ENCODE measurements at regions not wholly inside any gene's neighbourhood (a gene's known extent, or its start where the extent isn't known, plus 50 kb on each side); places are given as distances from the start of the nearest gene placed in this dataset.

- no peak for DNase-seq
These were observed 115.5 kb downstream of the LSMEM1 start for GRCh38 chr7:112596260-112596659.

DNA sequence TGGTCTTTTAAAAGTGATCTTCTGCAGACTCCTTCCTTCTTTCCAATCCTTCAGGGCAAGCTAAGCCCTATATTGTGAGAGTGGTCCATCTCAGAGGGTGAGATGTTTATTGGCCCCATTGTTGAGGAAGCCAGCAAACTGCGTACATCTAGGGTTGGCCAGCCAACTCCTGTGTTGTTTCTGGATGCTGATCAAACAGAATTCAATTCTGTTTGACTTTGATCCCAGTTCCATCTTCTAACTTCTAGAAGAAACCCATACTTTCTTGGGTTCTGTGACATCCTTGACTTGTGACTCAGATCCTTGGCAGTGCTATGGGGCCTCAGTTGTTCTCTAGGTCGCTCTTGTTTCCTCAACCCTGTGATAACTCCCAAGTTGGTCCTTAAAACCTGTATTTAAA, 116.2 kb downstream of the LSMEM1 start:
- no peak for DNase-seq

- no peak for DNase-seq
These were observed 122.9 kb downstream of the LSMEM1 start for GRCh38 chr7:112603673-112604072.

DNA sequence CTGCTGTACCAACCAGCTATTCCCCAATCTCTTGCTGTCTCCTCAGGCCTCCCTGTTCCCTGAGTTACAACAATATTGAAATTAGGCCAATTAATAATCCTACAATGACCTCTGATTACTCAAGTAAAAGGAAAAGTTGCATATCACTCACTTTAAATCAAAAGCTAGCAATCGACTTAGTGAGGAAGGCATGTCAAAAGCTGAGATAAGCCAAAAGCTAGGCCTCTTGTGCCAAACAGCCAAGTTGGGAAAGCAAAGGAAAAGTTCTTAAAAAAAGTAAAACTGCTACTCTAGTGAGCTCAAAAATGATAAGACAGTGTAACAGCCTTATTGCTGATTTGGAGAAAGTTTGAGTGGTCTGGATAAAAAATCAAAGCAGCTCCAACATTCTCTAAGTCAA, 129.8 kb downstream of the LSMEM1 start:
- DNase-seq = no peak

GRCh38 chr7:112615701-112616100, 134.9 kb downstream of the LSMEM1 start:
- no peak for DNase-seq

- DNase-seq = no peak
These were observed 135.5 kb downstream of the LSMEM1 start for GRCh38 chr7:112616295-112616694.

GRCh38 chr7:112619343-112619742, 138.6 kb downstream of the LSMEM1 start:
- DNase-seq = no peak

- DNase-seq = no peak
These were observed 141.4 kb downstream of the LSMEM1 start for GRCh38 chr7:112622159-112622715.

DNA sequence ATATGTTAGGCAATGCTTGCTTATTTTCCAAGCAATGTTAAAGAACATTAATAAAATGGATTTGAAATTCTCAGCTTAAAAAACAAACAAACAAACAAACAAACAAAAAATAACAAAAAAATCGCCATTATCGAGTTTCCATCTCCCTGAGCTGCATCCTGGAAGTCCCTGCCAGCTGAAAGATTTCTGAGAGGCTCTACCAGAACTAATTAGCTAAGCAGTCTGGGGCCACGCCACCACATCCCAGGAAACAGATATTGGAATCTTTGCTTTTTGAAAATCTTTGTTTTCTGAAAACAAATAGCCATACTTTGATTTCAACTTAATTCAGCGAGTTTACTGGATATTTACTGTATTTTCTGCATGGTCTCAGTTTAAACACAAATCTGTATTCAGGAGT, 143.6 kb downstream of the LSMEM1 start:
- DNase-seq = no peak

DNA sequence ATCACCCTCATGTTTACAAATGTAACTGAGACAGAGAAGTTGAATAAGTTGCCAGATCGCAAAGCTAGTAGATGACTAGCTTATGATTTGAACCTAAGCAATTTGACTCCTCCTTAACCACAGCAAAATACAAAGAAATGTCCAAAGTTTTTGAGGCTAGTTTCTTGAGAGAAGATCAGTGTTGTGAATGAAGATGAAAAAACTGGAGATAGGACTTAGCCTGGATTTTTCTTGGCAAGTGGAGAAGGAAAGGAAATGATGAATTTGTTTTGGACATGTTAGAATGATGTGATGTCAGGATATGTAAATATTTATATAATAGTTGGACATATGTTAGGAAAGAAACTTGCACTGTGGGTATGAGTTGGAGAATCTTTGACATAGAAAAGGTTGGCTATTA, 149.8 kb downstream of the LSMEM1 start:
- no peak for DNase-seq

DNA sequence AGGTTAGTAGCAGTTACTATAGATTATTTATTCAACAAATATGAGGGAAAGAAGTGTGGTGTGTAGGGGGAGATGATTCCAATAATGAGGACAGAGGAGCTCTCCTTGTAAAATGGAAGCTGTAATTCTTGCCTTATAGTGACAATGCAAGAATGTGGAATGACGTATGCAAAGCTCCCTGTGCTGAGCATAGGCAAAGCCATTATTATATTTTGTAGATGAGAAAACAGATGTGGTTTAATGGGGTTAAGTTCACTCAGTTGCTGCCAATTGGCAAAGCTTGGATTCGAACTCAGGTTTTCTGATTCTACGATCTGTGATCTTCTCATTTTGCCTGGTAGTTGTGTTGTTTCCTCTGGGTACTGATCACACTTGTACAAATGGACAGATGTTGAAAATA, 153.3 kb downstream of the LSMEM1 start:
- DNase-seq = no peak

GRCh38 chr7:112635742-112636141, 154.5 kb downstream of the TMEM168 start:
- no peak for DNase-seq

DNA sequence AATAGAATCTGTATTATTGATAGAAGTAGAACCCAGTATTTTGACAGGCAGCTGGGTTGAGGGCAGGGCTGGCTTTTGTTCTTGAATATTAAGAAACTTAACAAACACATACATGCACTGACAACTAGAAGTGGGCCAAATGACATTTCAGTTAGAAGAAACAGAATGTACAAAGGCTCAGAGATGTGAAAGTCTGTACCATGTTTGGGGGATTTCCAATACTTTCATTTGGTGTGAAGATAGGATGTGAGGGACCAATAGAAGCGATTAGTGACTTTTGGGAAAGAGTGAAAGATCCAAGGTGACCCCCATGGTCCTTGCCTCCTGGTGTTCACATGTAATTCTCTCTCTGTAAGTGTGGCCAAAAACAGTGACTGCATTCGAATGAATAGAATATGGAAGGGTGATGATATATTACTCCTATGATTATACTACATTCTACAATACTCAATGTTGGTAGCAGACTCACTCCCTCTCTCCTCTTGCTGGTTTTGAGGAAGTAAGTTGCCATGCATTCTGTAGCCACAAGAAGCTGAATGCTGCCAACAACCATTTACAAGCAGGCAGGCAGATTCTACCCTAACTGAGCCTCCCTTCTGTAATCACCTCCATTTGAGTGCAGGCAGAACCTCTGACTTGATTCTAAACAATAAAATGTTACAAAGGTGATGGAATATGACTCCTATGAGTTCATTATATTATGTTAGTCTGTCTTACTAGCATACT, 151.4 kb downstream of the TMEM168 start:
- DNase-seq = no peak

DNA sequence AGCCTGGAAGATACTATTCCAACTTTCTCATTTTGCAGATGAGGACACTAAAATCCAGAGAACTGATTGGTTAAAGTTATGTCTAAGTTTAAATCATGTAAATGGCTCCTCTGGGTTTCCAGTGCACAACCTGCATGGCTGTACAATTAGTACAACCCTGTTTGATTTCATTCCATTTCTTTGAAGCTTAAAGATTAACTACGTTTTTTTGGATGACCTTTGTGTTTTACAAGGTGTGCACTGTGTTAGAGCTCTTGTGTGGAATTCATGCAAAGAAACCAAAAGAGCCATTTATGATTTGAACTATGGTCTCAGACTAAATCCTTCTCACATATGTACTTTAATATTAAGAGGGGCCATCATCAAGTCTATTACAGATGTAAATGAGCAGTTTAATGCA, 149.5 kb downstream of the TMEM168 start:
- DNase-seq = no peak

DNA sequence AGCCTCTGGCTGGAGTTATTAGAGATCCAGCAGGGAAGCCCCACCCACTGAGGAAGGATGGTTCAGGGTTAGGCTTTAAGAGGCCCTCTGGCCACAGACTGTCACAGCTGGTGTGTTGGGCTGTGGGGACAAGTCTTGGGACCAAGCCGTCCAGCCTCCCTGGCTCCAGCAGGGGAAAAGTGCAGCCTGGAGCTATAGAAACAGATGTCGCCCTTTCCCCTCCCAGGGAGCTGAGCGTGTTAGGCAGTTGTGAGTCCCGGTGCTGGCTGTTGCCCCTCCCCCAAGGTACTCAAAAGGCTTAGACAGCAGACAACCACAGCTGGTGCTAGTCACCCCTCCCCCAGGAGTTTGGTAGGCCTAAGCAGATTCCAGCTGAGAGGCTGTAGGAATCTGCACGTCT, 143.4 kb downstream of the TMEM168 start:
- DNase-seq = no peak

DNA sequence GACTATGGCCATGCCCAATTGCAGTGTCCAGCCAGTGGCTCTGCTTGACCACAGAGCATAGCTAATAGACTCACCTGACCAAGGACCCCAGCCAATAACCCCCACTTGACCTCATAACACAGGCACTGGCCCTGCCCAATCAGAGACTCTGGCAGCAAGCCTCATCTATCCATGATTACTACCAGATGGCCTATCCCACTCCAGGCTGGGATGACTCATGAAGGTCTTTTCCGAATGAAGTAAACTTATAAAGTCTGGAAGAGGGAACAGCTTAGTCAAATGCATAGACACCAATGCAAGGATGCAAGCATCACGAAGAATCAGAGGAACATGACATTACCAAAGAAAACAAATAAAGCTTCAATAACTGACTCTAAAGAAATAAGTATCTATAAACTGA, 141.4 kb downstream of the TMEM168 start:
- DNase-seq = no peak

GRCh38 chr7:112649560-112649959, 140.6 kb downstream of the TMEM168 start:
- no peak for DNase-seq

- DNase-seq = no peak
These were observed 135.6 kb downstream of the TMEM168 start for GRCh38 chr7:112654322-112655216.

DNA sequence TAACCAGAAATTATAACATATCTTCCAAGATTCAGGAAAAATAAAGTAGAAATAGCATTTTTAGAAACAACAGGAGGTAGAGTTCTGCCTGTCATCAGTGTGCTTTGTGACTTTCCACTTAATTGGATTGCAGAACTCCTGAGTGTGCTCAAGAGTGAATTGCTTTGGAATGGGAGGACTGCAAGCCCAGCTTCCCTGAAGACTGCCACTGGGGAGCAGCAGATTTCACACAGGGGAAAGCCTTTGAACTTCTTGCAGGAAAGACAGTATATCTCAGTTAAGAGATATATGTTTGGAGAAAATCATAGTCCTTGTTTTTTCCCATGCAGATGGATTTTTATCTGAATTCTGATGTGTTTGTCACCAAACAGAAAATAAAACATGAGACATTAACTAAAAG, 124.5 kb downstream of the TMEM168 start:
- no peak for DNase-seq

DNA sequence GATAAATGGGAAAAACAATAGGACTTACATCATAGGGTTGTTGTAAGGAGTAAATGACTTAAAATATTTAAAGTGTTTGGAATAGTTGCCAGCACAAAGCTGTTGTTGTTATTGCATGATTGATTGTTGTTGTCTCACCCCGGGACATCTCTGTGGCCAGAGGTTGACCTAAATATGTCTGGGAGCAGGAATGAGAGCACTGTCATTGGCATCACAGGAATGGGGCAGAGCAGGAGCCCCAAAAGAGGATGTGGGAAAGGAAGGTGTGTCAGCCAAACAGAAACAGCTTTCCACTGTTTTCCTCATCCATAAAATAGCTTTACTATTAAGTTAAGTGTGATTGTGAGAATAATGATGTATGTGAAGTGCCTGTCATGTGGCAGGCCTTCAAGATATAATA, 121.6 kb downstream of the TMEM168 start:
- no peak for DNase-seq

DNA sequence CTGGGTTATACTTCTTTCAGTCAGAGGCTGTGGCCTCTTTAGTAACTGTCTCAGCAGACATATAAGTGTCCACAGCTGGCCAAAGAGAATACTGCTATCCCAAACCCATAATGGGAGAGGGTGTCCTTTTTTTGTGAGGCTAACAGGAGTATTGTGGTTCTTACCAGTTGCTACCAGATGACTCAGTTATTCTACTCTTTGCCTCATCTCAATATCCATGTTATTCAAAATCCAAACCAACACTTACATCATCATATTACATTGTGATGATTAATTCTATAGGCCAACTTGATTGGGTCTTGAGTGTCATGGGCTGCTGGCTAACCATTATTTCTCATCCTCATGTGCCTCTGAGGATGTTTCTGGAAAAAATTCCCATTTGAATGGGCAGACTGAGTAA, 120.9 kb downstream of the TMEM168 start:
- no peak for DNase-seq

- no peak for DNase-seq
These were observed 120.0 kb downstream of the TMEM168 start for GRCh38 chr7:112670193-112670592.

DNA sequence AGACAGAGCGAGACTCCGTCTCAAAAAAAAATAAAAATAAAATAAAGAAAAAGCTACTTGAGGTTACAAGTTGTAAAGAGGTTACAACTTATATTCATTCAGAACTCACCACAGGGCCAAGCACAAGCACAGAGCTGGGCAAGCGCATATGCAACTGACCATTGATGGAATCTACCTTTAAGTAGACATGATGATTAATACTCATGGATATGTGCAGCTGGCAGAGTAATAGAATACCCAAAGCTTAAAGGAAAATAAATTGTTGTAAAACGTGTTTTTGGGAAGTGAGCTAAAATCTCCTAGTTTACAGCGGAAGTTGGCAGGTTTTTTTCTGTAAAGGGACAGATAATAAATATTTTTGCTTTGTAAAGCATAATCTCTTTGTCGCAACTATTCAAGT, 111.6 kb downstream of the TMEM168 start:
- DNase-seq = no peak

Measured in CD4-positive, alpha-beta T cell treated with Interleukin-6 for 4 hours (primary cell).